KG1 (cell line): ENCODE measurements at regions not wholly inside any gene's neighbourhood (a gene's known extent, or its start where the extent isn't known, plus 50 kb on each side); places are given as distances from the start of the nearest gene placed in this dataset.

ENCODE experiments used
- DNase-seq: peaks from one replicate; lab custom pipeline; 2025; lab: John Stamatoyannopoulos, UW

DNA sequence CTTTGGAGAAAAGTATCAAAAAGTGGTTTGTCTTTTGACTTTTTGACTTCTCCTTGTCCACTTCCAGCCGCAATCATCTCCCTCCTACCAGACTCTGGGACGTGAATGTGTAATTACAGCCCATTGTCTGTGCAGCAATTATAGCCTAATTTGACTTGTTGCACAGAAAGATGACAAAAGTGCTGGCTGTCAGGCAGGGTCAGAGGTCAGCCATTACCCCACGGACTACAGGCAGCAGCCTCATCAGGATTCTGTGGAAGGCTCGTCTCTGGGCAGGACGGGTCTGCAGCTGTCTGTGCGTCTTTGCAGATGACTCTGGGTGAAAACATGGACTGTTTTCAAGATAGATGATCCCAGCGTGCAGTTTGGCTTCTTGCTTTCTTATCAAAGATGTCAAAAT, 102.2 kb upstream of the EDNRB start:
- no peak for DNase-seq

GRCh38 chr13:78015782-78016181, 97.2 kb upstream of the EDNRB start:
- DNase-seq, result no peak

- DNase-seq, result no peak
These were observed 93.4 kb upstream of the EDNRB start for GRCh38 chr13:78012046-78012445.

DNA sequence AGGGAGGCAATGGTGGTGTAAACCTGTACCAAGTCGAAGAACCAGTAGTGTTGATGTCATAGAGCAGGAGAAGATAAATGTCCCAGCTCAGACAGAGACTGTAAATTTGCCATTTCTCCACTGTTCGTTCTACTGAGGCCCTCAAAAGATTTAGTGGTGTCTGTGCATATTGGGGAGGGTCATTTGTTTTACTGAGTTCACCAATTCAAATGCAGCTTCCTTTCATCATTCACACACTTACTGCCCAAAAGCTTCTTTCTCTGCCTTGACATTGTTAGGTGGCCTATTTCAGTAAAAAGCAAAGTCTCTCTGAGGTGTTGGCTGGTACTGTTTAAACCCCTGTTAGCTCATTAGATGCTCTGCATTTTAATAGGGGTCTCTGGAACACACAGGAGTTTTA, 86.2 kb upstream of the EDNRB start:
- DNase-seq, result no peak

- DNase-seq, result no peak
These were observed 81.1 kb upstream of the EDNRB start for GRCh38 chr13:77999746-78000145.

DNA sequence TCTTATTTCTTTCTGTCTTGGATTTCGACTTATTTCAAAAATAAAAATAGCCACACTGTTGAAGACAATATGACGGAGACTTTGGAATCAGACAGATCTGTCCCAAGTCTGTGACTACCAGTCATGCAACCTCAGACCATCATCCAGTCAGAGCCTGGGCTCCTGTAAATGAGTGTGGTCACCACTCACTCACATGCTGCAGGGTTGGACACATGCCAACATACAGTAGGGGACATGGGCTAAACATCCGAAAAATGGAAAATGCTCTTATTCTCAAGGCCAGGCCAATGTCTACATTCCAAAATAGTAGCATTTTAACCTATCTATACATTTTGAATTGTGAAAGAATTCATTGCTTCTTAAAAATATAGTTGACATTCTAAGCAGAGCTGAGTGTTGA, 75.5 kb upstream of the EDNRB start:
- DNase-seq, result no peak

- no peak for DNase-seq
These were observed 72.4 kb upstream of the EDNRB start for GRCh38 chr13:77991003-77991402.

DNA sequence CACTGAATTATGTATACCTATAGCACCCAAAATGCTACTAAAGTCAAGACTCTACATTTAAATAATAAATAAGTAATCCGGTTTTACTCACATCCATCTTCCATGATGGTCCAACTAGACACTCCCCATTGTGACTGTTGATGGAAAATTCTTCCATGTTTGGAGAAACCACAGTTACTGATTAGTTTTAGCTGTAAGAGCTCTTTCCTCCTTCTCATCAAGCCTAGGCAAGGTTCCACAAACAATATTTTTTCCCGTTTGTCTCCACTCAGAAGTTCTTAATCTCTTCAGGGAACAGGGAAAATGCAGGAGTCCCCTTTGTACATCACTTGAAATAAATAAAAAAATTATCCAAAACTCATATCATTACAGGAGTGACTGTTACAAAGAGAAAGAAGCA, 70.7 kb upstream of the EDNRB start:
- DNase-seq, result no peak

- no peak for DNase-seq
These were observed 69.7 kb upstream of the EDNRB start for GRCh38 chr13:77988355-77988754.

- no peak for DNase-seq
These were observed 68.1 kb upstream of the EDNRB start for GRCh38 chr13:77986713-77987112.

DNA sequence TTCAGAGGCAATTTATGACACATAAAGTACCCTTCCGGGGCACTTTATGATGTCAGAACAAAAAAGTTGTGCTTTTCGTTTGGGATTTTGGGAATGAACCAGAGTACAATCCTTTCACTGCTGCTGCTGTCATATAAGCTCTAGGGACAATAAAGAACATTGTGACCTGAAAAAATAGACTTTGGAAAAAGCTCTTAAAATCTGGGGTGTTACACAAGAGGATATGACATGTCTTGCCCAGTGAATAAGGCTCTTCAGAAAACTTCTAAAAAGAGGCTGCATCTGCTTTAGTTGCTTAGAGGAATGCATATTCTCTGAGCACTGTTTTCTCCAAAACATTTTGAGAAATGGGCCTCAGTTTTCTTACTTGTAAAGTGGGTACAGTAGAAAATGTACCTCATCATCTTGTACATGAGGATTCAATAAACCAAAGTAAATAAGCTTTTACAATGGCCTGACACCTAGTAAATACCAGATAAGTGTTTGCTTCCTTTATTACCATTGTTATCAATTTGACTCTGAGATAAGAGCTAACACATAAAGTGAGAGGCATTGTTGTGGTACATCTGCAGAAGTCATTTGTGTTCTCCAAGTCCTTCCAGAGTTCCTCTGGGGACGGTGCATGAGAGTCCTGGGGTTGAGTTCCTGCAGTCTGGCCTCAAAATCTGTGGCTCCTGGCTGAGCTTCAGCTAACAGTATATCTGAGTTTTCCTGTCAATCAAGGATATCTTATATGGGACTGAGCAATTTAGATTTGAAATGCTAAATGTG, 67.4 kb upstream of the EDNRB start:
- no peak for DNase-seq

GRCh38 chr13:77981281-77981881, 62.8 kb upstream of the EDNRB start:
- no peak for DNase-seq

DNA sequence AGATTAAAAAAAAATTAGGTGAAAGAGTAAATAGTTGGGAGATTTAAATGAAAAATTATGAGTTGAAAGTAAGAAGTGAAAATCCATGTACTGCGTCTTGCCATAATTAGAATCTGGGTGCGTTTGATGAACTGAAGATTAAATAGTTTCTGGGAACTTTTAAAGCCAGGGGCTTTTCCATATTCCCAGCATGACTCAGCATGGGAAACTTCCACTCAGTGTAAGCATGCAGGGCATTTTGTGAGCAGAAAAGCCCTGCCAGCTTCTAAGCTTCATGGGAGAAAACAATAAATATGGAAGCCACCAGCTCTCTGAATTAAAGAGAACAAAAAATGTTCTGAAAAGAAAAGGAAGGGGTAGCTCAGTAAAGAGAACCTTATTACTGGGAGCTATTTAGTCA, 62.0 kb upstream of the EDNRB start:
- no peak for DNase-seq

GRCh38 chr13:77979721-77980385, 61.2 kb upstream of the EDNRB start:
- DNase-seq, result no peak

DNA sequence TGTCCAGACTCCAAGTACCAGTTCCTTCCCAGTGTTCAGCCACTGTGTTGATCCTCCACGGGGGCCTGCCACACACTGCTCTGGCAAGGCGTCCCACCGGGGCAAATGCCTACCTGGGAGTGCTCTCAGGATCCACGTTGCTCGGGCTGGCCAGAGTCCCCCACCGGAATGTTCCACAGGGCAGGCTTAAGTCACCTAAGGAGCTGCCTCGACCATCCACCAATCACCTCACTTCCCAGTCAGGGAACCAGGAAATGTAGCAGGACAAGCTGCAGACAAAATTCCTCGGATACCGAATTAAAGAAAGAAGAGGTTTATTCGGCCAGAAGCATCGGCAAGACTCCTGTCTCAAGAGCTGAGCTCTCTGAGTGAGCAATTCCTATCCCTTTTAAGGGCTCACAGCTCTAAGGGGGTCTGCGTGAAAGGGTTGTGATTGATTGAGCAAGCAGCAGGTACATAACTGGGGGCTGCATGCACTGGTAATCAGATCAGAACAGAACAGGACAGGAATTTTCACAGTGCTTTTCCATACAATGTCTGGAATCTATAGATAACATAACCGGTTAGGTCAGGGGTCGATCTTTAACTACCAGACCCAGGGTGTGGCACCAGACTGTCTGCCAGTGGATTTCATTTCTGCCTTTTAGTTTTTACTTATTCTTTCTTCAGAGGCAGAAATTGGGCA, 56.9 kb upstream of the EDNRB start:
- no peak for DNase-seq

DNA sequence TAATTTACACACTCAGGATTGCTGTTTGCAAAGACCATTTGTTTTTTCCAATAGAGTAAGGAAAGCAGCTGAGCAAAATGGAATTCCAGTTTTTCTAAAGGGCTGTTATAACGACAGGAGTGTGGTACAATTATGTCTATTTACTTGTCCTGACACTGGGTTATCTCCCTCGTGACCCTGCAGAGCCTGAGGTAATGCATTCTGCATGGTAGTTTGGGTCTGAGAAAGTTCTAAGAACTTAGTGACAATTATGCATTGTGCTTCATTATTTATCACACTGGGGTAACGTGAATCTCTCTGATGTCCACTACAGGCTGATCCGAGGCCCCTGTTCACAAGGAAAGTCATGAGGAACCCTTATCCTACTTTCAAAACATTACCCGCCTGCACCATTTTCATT, 50.7 kb upstream of the EDNRB start:
- no peak for DNase-seq
